Endothelial cell of umbilical vein (primary cell): ENCODE measurements at regions not wholly inside any gene's neighbourhood (a gene's known extent, or its start where the extent isn't known, plus 50 kb on each side); places are given as distances from the start of the nearest gene placed in this dataset.

Experiments used
- BruUV-seq: library from RNA; stranded (reverse); fragments of 400-500 nt; replicated peaks from 2 replicates; lab custom pipeline; 2021; lab: Mats Ljungman, UMichigan
- CTCF ChIA-PET: fragments of 300-600, 350-600 bp; sonication (Branson Sonifier 250); formaldehyde crosslinking; loops from one replicate; lab custom pipeline; 2021; ENCODE audit warnings: antibody characterized with exemption, inconsistent platforms; lab: Charles Lee
- POLR2A ChIA-PET: fragments of 300-600, 350-600 bp; sonication (Branson Sonifier 250); formaldehyde crosslinking; loops from one replicate; lab custom pipeline; 2021; ENCODE audit warnings: antibody characterized with exemption, inconsistent platforms; lab: Charles Lee
- DNase-seq: peaks from one replicate; pipeline ENCODE4 v3.0.0-alpha.2; 2011; ENCODE audit warnings: low read depth, low spot score
- FAIRE-seq: peaks from 2 replicates; lab custom pipeline; 2011; peaks lifted over from hg19 to GRCh38; lab: Jason Lieb, UNC
- H2AFZ ChIP-seq: 2 replicates; pipeline ENCODE4 v1.6.0; 2012; ENCODE audit warnings: low read depth, low read length, control low read depth, inconsistent platforms
- H3K27ac ChIP-seq: 2 replicates; pipeline ENCODE4 v1.5.1; 2011; ENCODE audit warnings: low read depth, mild to moderate bottlenecking, control low read depth, low read length, moderate library complexity; ENCODE audit not compliant: insufficient read depth
- H3K27me3 ChIP-seq, 2 experiments: 2 replicates each; pipeline versions ENCODE4 v1.6.0 to v1.6.1; 2011; ENCODE audit warnings: low read length in 2 of 2, mixed read lengths in 1 of 2; ENCODE audit not compliant: control insufficient read depth in 2 of 2, insufficient read depth in 2 of 2
- H3K36me3 ChIP-seq, 2 experiments: 2 replicates in 1 of 2; 3 replicates in 1 of 2; pipeline ENCODE4 v1.5.1; 2011; ENCODE audit warnings: low read length in 2 of 2, mild to moderate bottlenecking in 1 of 2, moderate library complexity in 1 of 2; ENCODE audit not compliant: control insufficient read depth in 2 of 2, insufficient read depth in 2 of 2; ENCODE audit errors: extremely low read depth in 1 of 2
- H3K4me1 ChIP-seq: 3 replicates; pipeline ENCODE4 v1.5.1; 2011; ENCODE audit warnings: mild to moderate bottlenecking, low read length; ENCODE audit not compliant: control insufficient read depth, insufficient read depth; ENCODE audit errors: extremely low read depth
- H3K4me2 ChIP-seq: 2 replicates; pipeline ENCODE4 v1.6.1; 2011; ENCODE audit warnings: low read length, control low read depth, mixed read lengths; ENCODE audit not compliant: insufficient read depth
- H3K4me3 ChIP-seq, 3 experiments: fragments of 200-600 bp in 1 of 3; sonication (generic), shearing (Covaris generic) in 1 of 3; replicated peaks in 1 of 3; 2 replicates each; pipeline ENCODE4 v1.5.1; 2011 to 2016; ENCODE audit warnings: control low read depth in 3 of 3, low read length in 3 of 3, mild to moderate bottlenecking in 2 of 3, inconsistent platforms in 1 of 3, low read depth in 1 of 3, moderate library complexity in 1 of 3; ENCODE audit not compliant: insufficient read depth in 1 of 3
- H3K79me2 ChIP-seq: 2 replicates; pipeline ENCODE4 v1.6.0; 2012; ENCODE audit warnings: low read length, inconsistent platforms; ENCODE audit not compliant: control insufficient read depth, insufficient read depth
- H3K9ac ChIP-seq: replicated peaks from 2 replicates; pipeline ENCODE3; 2011; ENCODE audit warnings: low read length, control low read depth; ENCODE audit not compliant: insufficient read depth; ENCODE audit errors: extremely low read depth
- H3K9me1 ChIP-seq: replicated peaks from 3 replicates; pipeline ENCODE4 v1.6.0; 2011; ENCODE audit warnings: mild to moderate bottlenecking, low read length; ENCODE audit not compliant: control insufficient read depth, insufficient read depth; ENCODE audit errors: extremely low read depth
- H3K9me3 ChIP-seq: replicated peaks from 2 replicates; pipeline ENCODE4 v1.5.1; 2012; ENCODE audit warnings: low read length, inconsistent platforms; ENCODE audit not compliant: control insufficient read depth, insufficient read depth
- H4K20me1 ChIP-seq: replicated peaks from 2 replicates; pipeline ENCODE3; 2011; ENCODE audit warnings: mild to moderate bottlenecking, low read length; ENCODE audit not compliant: control insufficient read depth, insufficient read depth; ENCODE audit errors: extremely low read depth
- CTCF ChIP-seq, 2 donors: IDR thresholded peaks; 1 replicate in 1 of 2; 2 replicates in 1 of 2; pipeline ENCODE4 v1.5.1; 2011; ENCODE audit warnings: low read length in 2 of 2, mild to moderate bottlenecking in 2 of 2, moderate library complexity in 2 of 2, control low read depth in 1 of 2, inconsistent platforms in 1 of 2, low read depth in 1 of 2; ENCODE audit not compliant: insufficient read depth in 1 of 2; ENCODE audit errors: extremely low read depth in 1 of 2
- EZH2 ChIP-seq: IDR thresholded peaks from 2 replicates; pipeline ENCODE4 v1.6.1; 2012; ENCODE audit warnings: borderline replicate concordance, low read depth, mild to moderate bottlenecking, moderate library complexity, low read length, inconsistent platforms; ENCODE audit not compliant: severe bottlenecking
- FOS ChIP-seq: IDR thresholded peaks from 2 replicates; pipeline ENCODE4 v1.6.1; 2011; ENCODE audit warnings: mild to moderate bottlenecking, low read length, moderate library complexity, borderline replicate concordance; ENCODE audit not compliant: insufficient read depth
- GATA2 ChIP-seq: IDR thresholded peaks from 2 replicates; pipeline ENCODE4 v1.7.0; 2011; ENCODE audit warnings: low read depth, mild to moderate bottlenecking, moderate library complexity, mixed read lengths, low read length; ENCODE audit not compliant: insufficient read length, insufficient read depth
- JUN ChIP-seq: IDR thresholded peaks from 2 replicates; pipeline ENCODE4 v1.6.1; 2011; ENCODE audit warnings: borderline replicate concordance, low read depth; ENCODE audit not compliant: insufficient read length, insufficient read depth
- MAX ChIP-seq: IDR thresholded peaks from 2 replicates; pipeline ENCODE4 v1.6.1; 2011; ENCODE audit not compliant: insufficient read depth, insufficient read length
- MYC ChIP-seq: IDR thresholded peaks from one replicate; pipeline ENCODE4 v1.6.1; 2011; ENCODE audit warnings: mild to moderate bottlenecking, low read depth, low read length
- POLR2A ChIP-seq: IDR thresholded peaks from 2 replicates; pipeline ENCODE4 v1.6.1; 2012; ENCODE audit warnings: low read depth, mild to moderate bottlenecking, control low read depth, low read length
- POLR2AphosphoS5 ChIP-seq: IDR thresholded peaks from 2 replicates; pipeline ENCODE4 v1.6.1; 2012; ENCODE audit warnings: low read depth, mild to moderate bottlenecking, control low read depth, low read length, moderate library complexity; ENCODE audit not compliant: insufficient read depth
- dilution Hi-C: fragments of 300-500 bp; cut with MboI; formaldehyde crosslinking; loops from one replicate; pipeline ENCODE4 v1.15.0; 2019; ENCODE audit warnings: low sequenced_read_pairs; ENCODE audit not compliant: extremely low pct_ligation_motif_present
- intact Hi-C: fragments of 100-400 bp; cut with micrococcal nuclease; formaldehyde crosslinking; loops from one replicate; pipeline ENCODE4 v1.10.0; 2022

- Histone ChIP-seq H3K9me1 (no peaks in the 10 kb centered on the region), H2AFZ (no peak overlapping the region), H3K9me3 (no peaks in the 10 kb centered on the region), H3K79me2 (no peaks in the 10 kb centered on the region), H3K4me1 (peaks cover 9% of the 10 kb centered on the region), H3K4me3 (no peak overlapping the region), H4K20me1 (no peaks in the 10 kb centered on the region), H3K27me3 (no peaks in the 10 kb centered on the region), H3K4me2 (no peak overlapping the region), H3K36me3 (no peaks in the 10 kb centered on the region), H3K27ac (no peak overlapping the region), H3K9ac (no peak overlapping the region)
- dilution Hi-C loops (no loop called here), intact Hi-C loops (no loop called here)
- FAIRE-seq, result no peak
- BruUV-seq, result no TSS peak
- CTCF ChIA-PET, result interaction anchor here (1.0 to 8.9 kb wide), 8 partner anchors 12 to 246 kb away, joined by 3 to 138 read pairs (median 7); no protein-coding TSS in a partner anchor
- DNase-seq, result no peak
- TF ChIP-seq CTCF (IDR thresholded peaks at IDR 0.05; ENCODE audit: extremely low read depth in 1 of 2, insufficient read depth in 1 of 2, low read depth in 1 of 2, low read length in 2 of 2), result no peak
- TF ChIP-seq POLR2A, result no peak
- no peak for TF ChIP-seq JUN
- TF ChIP-seq FOS, result no peak
- TF ChIP-seq EZH2, result no peak
- no peak for TF ChIP-seq GATA2
- TF ChIP-seq MYC, result no peak
- no peak for TF ChIP-seq MAX
- no peak for TF ChIP-seq POLR2AphosphoS5
- POLR2A ChIA-PET, result no interaction called here
These were observed 424.8 kb upstream of the OR4E1 start for GRCh38 chr14:22098435-22098834.
